ENCODE measurements at regions not wholly inside any gene's neighbourhood (a gene's known extent, or its start where the extent isn't known, plus 50 kb on each side); places are given as distances from the start of the nearest gene placed in this dataset.

GRCh38 chr13:85028035-85028434, 771.2 kb downstream of the SLITRK6 start:
- no peak for TF ChIP-seq POLR2A (IDR thresholded peaks at IDR 0.05)
- TF ChIP-seq EP300 (IDR thresholded peaks at IDR 0.05) = no peak
- no peak for TF ChIP-seq CTCF (IDR thresholded peaks at IDR 0.05)
- no peak for TF ChIP-seq POLR2AphosphoS5 (IDR thresholded peaks at IDR 0.05)

All from upper lobe of left lung (tissue), 4 donors.